Spleen (tissue), 11 donors: ENCODE measurements at regions not wholly inside any gene's neighbourhood (a gene's known extent, or its start where the extent isn't known, plus 50 kb on each side); places are given as distances from the start of the nearest gene placed in this dataset.

Experiments used
- DNase-seq: peaks from one replicate; pipeline ENCODE4 v3.0.0-alpha.2; 2020
- H3K27ac ChIP-seq, 8 donors: fragments of 200-600 bp; sonication (generic) in 7 of 8; 1 replicate in 4 of 8; 2 replicates in 4 of 8; pipeline versions ENCODE4 v1.5.0 to v1.8.0; 2016 to 2021; ENCODE audit warnings: inconsistent platforms in 4 of 8, mild to moderate bottlenecking in 4 of 8, moderate library complexity in 1 of 8
- H3K27me3 ChIP-seq, 7 donors: fragments of 200-600 bp; sonication (generic) in 6 of 7; replicated peaks in 1 of 7; 1 replicate in 4 of 7; 2 replicates in 3 of 7; pipeline versions ENCODE4 v1.5.0 to v1.8.0; 2016 to 2021; ENCODE audit warnings: inconsistent platforms in 3 of 7, mild to moderate bottlenecking in 1 of 7
- H3K36me3 ChIP-seq, 6 donors: fragments of 200-600 bp; sonication (generic) in 5 of 6; 1 replicate in 4 of 6; 2 replicates in 2 of 6; pipeline versions ENCODE4 v1.5.0 to v1.8.0; 2016 to 2021; ENCODE audit warnings: inconsistent platforms in 2 of 6
- H3K4me1 ChIP-seq, 6 donors: fragments of 200-600 bp; sonication (generic) in 5 of 6; 1 replicate in 3 of 6; 2 replicates in 3 of 6; pipeline versions ENCODE4 v1.5.0 to v1.8.0; 2016 to 2021; ENCODE audit warnings: inconsistent platforms in 3 of 6
- H3K4me3 ChIP-seq, 8 donors: fragments of 200-600 bp; sonication (generic) in 7 of 8; 1 replicate in 4 of 8; 2 replicates in 4 of 8; pipeline versions ENCODE4 v1.5.0 to v1.8.0; 2016 to 2021; ENCODE audit warnings: inconsistent platforms in 4 of 8, mild to moderate bottlenecking in 4 of 8, moderate library complexity in 2 of 8
- H3K9me3 ChIP-seq, 8 donors: fragments of 200-600 bp; sonication (generic) in 7 of 8; 1 replicate in 4 of 8; 2 replicates in 4 of 8; pipeline versions ENCODE4 v1.5.0 to v1.8.0; 2016 to 2021; ENCODE audit warnings: inconsistent platforms in 4 of 8
- CTCF ChIP-seq, 11 experiments: fragments of 200-600 bp in 7 of 11; fragments of 450-650 bp in 4 of 11; sonication (generic) in 4 of 11; IDR thresholded peaks in 8 of 11; conservative IDR thresholded peaks in 3 of 11; 1 replicate in 7 of 11; 2 replicates in 4 of 11; pipeline versions ENCODE4 v1.4.0 to v1.8.0; 2016 to 2021; ENCODE audit warnings: antibody characterized with exemption in 11 of 11, inconsistent platforms in 4 of 11, mild to moderate bottlenecking in 1 of 11
- POLR2A ChIP-seq, 3 donors: fragments of 450-650 bp; IDR thresholded peaks; one replicate each; pipeline ENCODE4 v1.5.1; 2017; ENCODE audit warnings: antibody characterized with exemption in 3 of 3, mild to moderate bottlenecking in 1 of 3
- POLR2AphosphoS5 ChIP-seq, 3 donors: sonication (generic); formaldehyde crosslinking; IDR thresholded peaks; one replicate each; pipeline ENCODE4 v1.5.1; 2017; ENCODE audit warnings: antibody characterized with exemption in 3 of 3
- WGBS, 5 donors: extraction: QIAGEN DNeasy Blood & Tissue Kit in 3 of 5; methylation state at CpG; one replicate each; pipeline versions ENCODE4 v1.1.5 to v1.1.7; 2013 to 2018; 5-methylcytosine and 5-hydroxymethylcytosine counted together
- intact Hi-C: fragments of 100-400 bp; cut with DNase I; formaldehyde crosslinking; loops from one replicate; pipeline ENCODE4 v1.15.0; 2023; ENCODE audit warnings: low total_unique reads
- donor health status: healthy with polysubstance abuse.
- donor health status: DM: no; HTN: no; CAD: no; lungs with moderate emphysema.
- donor health status: DM: no; HTN: no; CAD: no.
- donor health status: Bipolar disorder and iron deficiency.
- donor health status: healthy.
- donor health status: DM: no; HTN: no; CAD: no.
- donor health status: DM: yes; HTN: yes; CAD: no.

- Histone ChIP-seq H3K27me3 (no peaks in the 10 kb centered on the region), H3K36me3 (no peaks in the 10 kb centered on the region), H3K9me3 (peaks cover 0 to 10% (median 0%) of the 10 kb centered on the region in 8 donors), H3K4me3 (no peak overlapping the region), H3K4me1 (no peaks in the 10 kb centered on the region), H3K27ac (no peak overlapping the region)
- intact Hi-C loops: no loop called here
- DNase-seq: no peak
- 83 to 97% (median 87%) methylated on average over 1 of the region's 1 CpG for WGBS, 5 donors
- TF ChIP-seq POLR2A (IDR thresholded peaks at IDR 0.05): no peak
- TF ChIP-seq CTCF (IDR thresholded peaks at IDR 0.05 in 8 of 11, conservative IDR thresholded peaks at IDR 0.05 in 3 of 11): no peak
- TF ChIP-seq POLR2AphosphoS5 (IDR thresholded peaks at IDR 0.05): no peak
Measured at GRCh38 chr1:175894581-175894980, 151.2 kb upstream of the TNR start.

- H3K27ac ChIP-seq: no peak overlapping the region
- H3K4me3 ChIP-seq: no peak overlapping the region
- no peaks in the 10 kb centered on the region for H3K4me1 ChIP-seq
- no peaks in the 10 kb centered on the region for H3K36me3 ChIP-seq
- peaks cover 0 to 7% (median 0%) of the 10 kb centered on the region in 7 donors for H3K27me3 ChIP-seq
- DNase-seq: no peak
- H3K9me3 ChIP-seq: peaks cover 0 to 10% (median 0%) of the 10 kb centered on the region in 8 donors
- intact Hi-C loops: no loop called here
- no peak for TF ChIP-seq POLR2AphosphoS5 (IDR thresholded peaks at IDR 0.05)
- 64 to 81% (median 70%) methylated on average over 3 of the region's 3 CpGs for WGBS, 5 donors
Measured at GRCh38 chr1:175893192-175893591, 149.8 kb upstream of the TNR start.

- WGBS, 5 donors: 69 to 78% (median 73%) methylated on average over 5 of the region's 5 CpGs
- H3K27me3 ChIP-seq: peaks cover 0 to 12% (median 0%) of the 10 kb centered on the region in 7 donors
- no peak overlapping the region for H3K27ac ChIP-seq
- no peak for DNase-seq
- H3K9me3 ChIP-seq: peaks cover 0 to 10% (median 0%) of the 10 kb centered on the region in 8 donors
- H3K4me3 ChIP-seq: no peak overlapping the region
- TF ChIP-seq POLR2A (IDR thresholded peaks at IDR 0.05): no peak
- no peaks in the 10 kb centered on the region for H3K4me1 ChIP-seq
- no peaks in the 10 kb centered on the region for H3K36me3 ChIP-seq
- intact Hi-C loops: no loop called here
Measured at GRCh38 chr1:175892686-175893085, 149.3 kb upstream of the TNR start.

- WGBS, 5 donors: 79 to 86% (median 82%) methylated on average over 10 of the region's 10 CpGs
- TF ChIP-seq POLR2AphosphoS5 (IDR thresholded peaks at IDR 0.05) (no peak), CTCF (IDR thresholded peaks at IDR 0.05 in 8 of 11, conservative IDR thresholded peaks at IDR 0.05 in 3 of 11) (no peak), POLR2A (IDR thresholded peaks at IDR 0.05) (no peak)
- peaks cover 0 to 14% (median 0%) of the 10 kb centered on the region in 7 donors for H3K27me3 ChIP-seq
- no peaks in the 10 kb centered on the region for H3K36me3 ChIP-seq
- H3K9me3 ChIP-seq: peaks cover 0 to 10% (median 0%) of the 10 kb centered on the region in 8 donors
- no peaks in the 10 kb centered on the region for H3K4me1 ChIP-seq
- DNase-seq: no peak
- intact Hi-C loops: no loop called here
- no peak overlapping the region for H3K27ac ChIP-seq
- no peak overlapping the region for H3K4me3 ChIP-seq
Measured at GRCh38 chr1:175891783-175892309, 148.5 kb upstream of the TNR start.

- H3K27me3 ChIP-seq: peaks cover 0 to 14% (median 0%) of the 10 kb centered on the region in 7 donors
- intact Hi-C loops: no loop called here
- no peak for TF ChIP-seq CTCF (IDR thresholded peaks at IDR 0.05 in 8 of 11, conservative IDR thresholded peaks at IDR 0.05 in 3 of 11)
- TF ChIP-seq POLR2AphosphoS5 (IDR thresholded peaks at IDR 0.05): no peak
- TF ChIP-seq POLR2A (IDR thresholded peaks at IDR 0.05): no peak
- no peaks in the 10 kb centered on the region for H3K4me1 ChIP-seq
- 93 to 97% (median 96%) methylated on average over 7 of the region's 7 CpGs for WGBS, 5 donors
- H3K4me3 ChIP-seq: no peak overlapping the region
- H3K27ac ChIP-seq: no peak overlapping the region
- no peaks in the 10 kb centered on the region for H3K36me3 ChIP-seq
- DNase-seq: no peak
- H3K9me3 ChIP-seq: peaks cover 0 to 10% (median 0%) of the 10 kb centered on the region in 8 donors
Measured at GRCh38 chr1:175890958-175891357, 147.6 kb upstream of the TNR start.
